Ishikawa (cell line): ENCODE measurements at regions not wholly inside any gene's neighbourhood (a gene's known extent, or its start where the extent isn't known, plus 50 kb on each side); places are given as distances from the start of the nearest gene placed in this dataset.

ENCODE experiments used
- CEBPB ChIP-seq: IDR thresholded peaks from 2 replicates; pipeline ENCODE4 v1.6.1; 2012
- CREB1 ChIP-seq: IDR thresholded peaks from 2 replicates; pipeline ENCODE4 v1.6.1; 2012; ENCODE audit warnings: low read depth
- EGR1 ChIP-seq: IDR thresholded peaks from 2 replicates; pipeline ENCODE4 v1.6.1; 2012
- EP300 ChIP-seq: IDR thresholded peaks from 2 replicates; pipeline ENCODE4 v1.6.1; 2012; ENCODE audit warnings: borderline replicate concordance
- FOXM1 ChIP-seq: IDR thresholded peaks from 2 replicates; pipeline ENCODE4 v1.6.1; 2012; ENCODE audit warnings: low read depth, borderline replicate concordance
- NFIC ChIP-seq: IDR thresholded peaks from 2 replicates; pipeline ENCODE4 v1.6.1; 2012
- RAD21 ChIP-seq: IDR thresholded peaks from 2 replicates; pipeline ENCODE4 v1.6.1; 2012; ENCODE audit warnings: low read depth
- TAF1 ChIP-seq: IDR thresholded peaks from 2 replicates; pipeline ENCODE4 v1.6.1; 2012; ENCODE audit warnings: low read depth, mild to moderate bottlenecking
- TCF12 ChIP-seq: IDR thresholded peaks from 2 replicates; pipeline ENCODE4 v1.6.1; 2012; ENCODE audit warnings: low read depth
- TEAD4 ChIP-seq: IDR thresholded peaks from 2 replicates; pipeline ENCODE4 v1.6.1; 2012
- YY1 ChIP-seq: IDR thresholded peaks from 2 replicates; pipeline ENCODE4 v1.6.1; 2012; ENCODE audit warnings: low read depth
- ZBTB7A ChIP-seq: IDR thresholded peaks from 2 replicates; pipeline ENCODE4 v1.6.1; 2012; ENCODE audit warnings: low read depth
- TF ChIP-seq, protein P1 (sequence below): IDR thresholded peaks from 2 replicates; pipeline ENCODE4 v1.6.1; 2012
- TF ChIP-seq, protein P2 (sequence below): IDR thresholded peaks from 2 replicates; pipeline ENCODE4 v1.6.1; 2012
- TF ChIP-seq, protein P3 (sequence below): IDR thresholded peaks from 2 replicates; pipeline ENCODE4 v1.6.1; 2012; ENCODE audit warnings: low read depth, mild to moderate bottlenecking

DNA sequence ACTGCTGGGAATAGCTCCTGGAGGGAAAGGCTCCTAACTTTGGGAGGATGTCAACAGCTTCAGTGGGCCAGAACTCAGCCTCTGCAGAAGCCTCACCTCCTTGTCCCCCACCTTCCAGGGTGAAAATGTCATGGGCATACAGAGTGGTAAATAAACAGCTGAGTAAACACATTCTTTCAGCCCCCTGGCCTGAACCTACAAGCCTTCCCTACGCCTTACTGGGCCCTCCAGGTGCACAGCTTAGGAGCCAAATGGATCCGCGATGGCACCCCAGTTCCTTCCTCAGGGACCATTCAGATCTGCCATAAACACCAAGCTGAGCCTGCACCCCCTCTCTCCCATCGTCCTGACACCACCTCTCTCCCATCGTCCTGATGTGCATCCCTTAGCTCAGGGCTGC lies 126.2 kb upstream of the IGF1R start:
- TF ChIP-seq, protein P1, sequence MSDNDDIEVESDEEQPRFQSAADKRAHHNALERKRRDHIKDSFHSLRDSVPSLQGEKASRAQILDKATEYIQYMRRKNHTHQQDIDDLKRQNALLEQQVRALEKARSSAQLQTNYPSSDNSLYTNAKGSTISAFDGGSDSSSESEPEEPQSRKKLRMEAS, result no peak
- no peak for TF ChIP-seq TEAD4
- TF ChIP-seq CREB1, result no peak
- TF ChIP-seq EGR1, result no peak
- no peak for TF ChIP-seq TCF12
- TF ChIP-seq, protein P2, sequence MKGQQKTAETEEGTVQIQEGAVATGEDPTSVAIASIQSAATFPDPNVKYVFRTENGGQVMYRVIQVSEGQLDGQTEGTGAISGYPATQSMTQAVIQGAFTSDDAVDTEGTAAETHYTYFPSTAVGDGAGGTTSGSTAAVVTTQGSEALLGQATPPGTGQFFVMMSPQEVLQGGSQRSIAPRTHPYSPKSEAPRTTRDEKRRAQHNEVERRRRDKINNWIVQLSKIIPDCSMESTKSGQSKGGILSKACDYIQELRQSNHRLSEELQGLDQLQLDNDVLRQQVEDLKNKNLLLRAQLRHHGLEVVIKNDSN, result no peak
- TF ChIP-seq, protein P3, sequence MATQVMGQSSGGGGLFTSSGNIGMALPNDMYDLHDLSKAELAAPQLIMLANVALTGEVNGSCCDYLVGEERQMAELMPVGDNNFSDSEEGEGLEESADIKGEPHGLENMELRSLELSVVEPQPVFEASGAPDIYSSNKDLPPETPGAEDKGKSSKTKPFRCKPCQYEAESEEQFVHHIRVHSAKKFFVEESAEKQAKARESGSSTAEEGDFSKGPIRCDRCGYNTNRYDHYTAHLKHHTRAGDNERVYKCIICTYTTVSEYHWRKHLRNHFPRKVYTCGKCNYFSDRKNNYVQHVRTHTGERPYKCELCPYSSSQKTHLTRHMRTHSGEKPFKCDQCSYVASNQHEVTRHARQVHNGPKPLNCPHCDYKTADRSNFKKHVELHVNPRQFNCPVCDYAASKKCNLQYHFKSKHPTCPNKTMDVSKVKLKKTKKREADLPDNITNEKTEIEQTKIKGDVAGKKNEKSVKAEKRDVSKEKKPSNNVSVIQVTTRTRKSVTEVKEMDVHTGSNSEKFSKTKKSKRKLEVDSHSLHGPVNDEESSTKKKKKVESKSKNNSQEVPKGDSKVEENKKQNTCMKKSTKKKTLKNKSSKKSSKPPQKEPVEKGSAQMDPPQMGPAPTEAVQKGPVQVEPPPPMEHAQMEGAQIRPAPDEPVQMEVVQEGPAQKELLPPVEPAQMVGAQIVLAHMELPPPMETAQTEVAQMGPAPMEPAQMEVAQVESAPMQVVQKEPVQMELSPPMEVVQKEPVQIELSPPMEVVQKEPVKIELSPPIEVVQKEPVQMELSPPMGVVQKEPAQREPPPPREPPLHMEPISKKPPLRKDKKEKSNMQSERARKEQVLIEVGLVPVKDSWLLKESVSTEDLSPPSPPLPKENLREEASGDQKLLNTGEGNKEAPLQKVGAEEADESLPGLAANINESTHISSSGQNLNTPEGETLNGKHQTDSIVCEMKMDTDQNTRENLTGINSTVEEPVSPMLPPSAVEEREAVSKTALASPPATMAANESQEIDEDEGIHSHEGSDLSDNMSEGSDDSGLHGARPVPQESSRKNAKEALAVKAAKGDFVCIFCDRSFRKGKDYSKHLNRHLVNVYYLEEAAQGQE, result no peak
- TF ChIP-seq EP300, result no peak
- no peak for TF ChIP-seq NFIC
- no peak for TF ChIP-seq RAD21
- TF ChIP-seq FOXM1, result no peak
- no peak for TF ChIP-seq ZBTB7A

DNA sequence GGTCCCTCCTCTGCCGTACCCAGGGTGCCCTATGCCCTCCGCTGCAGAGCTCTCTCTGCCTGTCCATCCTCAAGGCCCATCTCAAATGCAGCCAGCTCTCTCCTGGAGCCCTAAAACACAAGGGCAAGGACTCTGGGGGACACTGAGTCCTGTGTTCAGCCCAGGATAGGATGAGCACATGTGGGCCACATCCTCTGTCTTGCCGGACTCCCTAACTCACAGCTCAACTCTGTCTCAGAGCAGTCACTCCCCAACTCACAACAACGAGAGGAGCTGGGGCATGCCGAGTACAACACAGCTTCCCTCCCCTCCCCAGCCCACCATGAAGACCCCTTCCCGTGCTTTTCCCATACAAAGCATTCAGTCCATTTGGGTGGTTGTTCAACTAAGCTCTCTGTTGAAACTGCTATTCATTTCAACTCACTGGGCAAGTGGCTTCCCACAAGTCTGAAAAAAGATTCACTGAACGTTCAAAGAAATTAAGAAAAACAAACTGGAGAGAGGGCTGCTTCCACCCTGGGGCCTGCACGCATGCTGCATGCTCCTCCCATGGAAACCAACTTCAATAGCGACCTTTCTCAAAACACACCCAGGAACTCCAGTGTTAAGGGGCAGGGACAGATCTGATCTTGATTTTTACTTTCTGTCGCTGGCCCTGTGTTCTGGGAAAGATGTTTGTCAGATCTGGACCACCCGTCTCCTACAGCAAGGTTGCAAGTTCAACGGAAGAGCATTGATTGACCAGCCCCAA lies 124.3 kb upstream of the IGF1R start:
- TF ChIP-seq EGR1 (no peak), YY1 (no peak), ZBTB7A (no peak), TCF12 (no peak), RAD21 (no peak), CREB1 (no peak), CEBPB (no peak), TAF1 (no peak), NFIC (no peak), FOXM1 (no peak), EP300 (no peak), TEAD4 (no peak)
- TF ChIP-seq, protein P2, result no peak
- TF ChIP-seq, protein P3, result no peak
- TF ChIP-seq, protein P1, result no peak

DNA sequence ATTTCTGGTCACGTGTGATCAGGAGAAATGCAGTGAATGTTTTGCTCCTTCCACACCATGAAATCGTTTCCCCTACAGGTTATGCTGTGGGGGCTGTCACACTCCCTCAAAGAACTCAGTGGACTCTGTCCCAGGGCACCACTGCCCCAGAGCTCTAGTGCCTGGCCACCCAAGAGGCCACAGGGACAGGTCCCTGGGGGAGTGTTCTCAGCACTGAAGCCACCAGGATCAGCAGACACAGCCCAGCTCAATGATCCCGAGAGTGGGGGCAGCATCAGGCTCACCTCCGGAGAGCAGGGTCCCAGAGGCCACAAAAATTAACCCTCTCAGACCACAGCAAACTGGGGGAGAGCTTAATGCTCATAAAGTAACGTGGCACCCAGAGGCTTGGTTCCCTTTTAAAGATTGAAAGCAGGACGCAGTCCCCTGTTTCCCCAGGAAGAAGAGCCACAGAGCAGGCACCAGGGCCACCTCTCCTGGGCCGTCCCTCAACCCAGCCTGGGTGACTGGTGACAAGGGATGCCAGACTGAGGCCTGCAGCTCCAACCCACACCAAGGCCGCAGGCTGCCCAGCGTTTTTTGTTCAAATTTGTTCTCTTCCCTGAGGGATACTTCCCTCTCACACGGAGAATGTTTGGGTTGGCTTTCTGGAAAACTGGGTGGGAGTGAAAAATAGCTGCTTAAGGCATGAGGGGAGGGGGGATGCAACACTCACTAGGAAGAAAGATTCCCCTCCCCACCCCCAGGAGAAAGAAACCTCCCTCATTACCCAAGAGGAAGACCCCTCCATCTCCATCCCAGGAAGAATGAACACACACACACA lies 123.3 kb upstream of the IGF1R start:
- TF ChIP-seq, protein P1, result no peak
- TF ChIP-seq, protein P2, result no peak
- TF ChIP-seq RAD21, result no peak
- TF ChIP-seq CREB1, result no peak
- no peak for TF ChIP-seq YY1
- no peak for TF ChIP-seq NFIC
- no peak for TF ChIP-seq CEBPB
- no peak for TF ChIP-seq TAF1
- no peak for TF ChIP-seq FOXM1
- TF ChIP-seq, protein P3, result no peak
- TF ChIP-seq TCF12, result no peak
- no peak for TF ChIP-seq ZBTB7A
- no peak for TF ChIP-seq TEAD4
- TF ChIP-seq EP300, result no peak
- no peak for TF ChIP-seq EGR1
